IMR-90 (cell line): ENCODE measurements at regions not wholly inside any gene's neighbourhood (a gene's known extent, or its start where the extent isn't known, plus 50 kb on each side); places are given as distances from the start of the nearest gene placed in this dataset.

ENCODE experiments used
- ATAC-seq: fragments of 200-7000 bp; cut with Tn5 transposase; 2 replicates; pipeline ENCODE4 v1.9.1; 2020; ENCODE audit warnings: low read depth, mild to moderate bottlenecking, moderate library complexity
- BruUV-seq: library from RNA; stranded (reverse); fragments of 400-500 nt; replicated peaks from 2 replicates; lab custom pipeline; 2021; lab: Mats Ljungman, UMichigan
- CTCF ChIA-PET: fragments of 300-600 bp; formaldehyde crosslinking; extraction: SDS; loops from one replicate; lab custom pipeline; 2021; ENCODE audit warnings: antibody characterized with exemption; lab: Yijun Ruan, JAX
- POLR2A ChIA-PET: fragments of 300-600 bp; sonication (Branson Sonifier 250); formaldehyde crosslinking; loops from one replicate; lab custom pipeline; 2022; ENCODE audit warnings: antibody characterized with exemption; ENCODE audit not compliant: unreplicated experiment; lab: Charles Lee
- DNase-seq: peaks from one replicate; pipeline ENCODE4 v3.0.0; 2013
- H2AFZ ChIP-seq: replicated peaks from 2 replicates; pipeline ENCODE3; 2013; ENCODE audit warnings: low read length, mild to moderate bottlenecking; ENCODE audit not compliant: poor library complexity
- H2AK5ac ChIP-seq: 2 replicates; pipeline ENCODE4 v1.6.1; 2013; ENCODE audit warnings: low read depth, low read length, inconsistent platforms
- H2AK9ac ChIP-seq: replicated peaks from 2 replicates; pipeline ENCODE3; 2013; ENCODE audit warnings: mild to moderate bottlenecking, low read depth, low read length, moderate library complexity; ENCODE audit not compliant: poor library complexity
- H2BK120ac ChIP-seq: 2 replicates; pipeline ENCODE4 v1.6.1; 2013; ENCODE audit warnings: low read depth, low read length, inconsistent platforms
- H2BK15ac ChIP-seq: 3 replicates; pipeline ENCODE4 v1.6.1; 2013; ENCODE audit warnings: low read depth, low read length, inconsistent platforms
- H2BK20ac ChIP-seq: 2 replicates; pipeline ENCODE4 v1.6.1; 2013; ENCODE audit warnings: low read depth, mild to moderate bottlenecking, inconsistent platforms, low read length, moderate library complexity
- H2BK5ac ChIP-seq: 2 replicates; pipeline ENCODE4 v1.6.1; 2013; ENCODE audit warnings: mild to moderate bottlenecking, low read depth, low read length, inconsistent platforms; ENCODE audit not compliant: poor library complexity, severe bottlenecking
- H3K14ac ChIP-seq: replicated peaks from 2 replicates; pipeline ENCODE4 v1.6.1; 2013; ENCODE audit warnings: low read depth, low read length, inconsistent platforms
- H3K18ac ChIP-seq: 2 replicates; pipeline ENCODE4 v1.6.1; 2013; ENCODE audit warnings: low read depth, low read length, control low read depth
- H3K23ac ChIP-seq: 2 replicates; pipeline ENCODE4 v1.6.1; 2013; ENCODE audit warnings: low read depth, low read length, inconsistent platforms
- H3K27ac ChIP-seq: 2 replicates; pipeline ENCODE4 v1.5.1; 2013; ENCODE audit warnings: mild to moderate bottlenecking, control low read depth, low read length; ENCODE audit not compliant: insufficient read depth
- H3K27me3 ChIP-seq: 2 replicates; pipeline ENCODE4 v1.6.1; 2013; ENCODE audit warnings: low read length; ENCODE audit not compliant: control insufficient read depth, insufficient read depth
- H3K36me3 ChIP-seq: 2 replicates; pipeline ENCODE4 v1.6.1; 2013; ENCODE audit warnings: low read length, mixed read lengths; ENCODE audit not compliant: control insufficient read depth, insufficient read depth
- H3K4ac ChIP-seq: 2 replicates; pipeline ENCODE4 v1.6.1; 2013; ENCODE audit warnings: low read depth, low read length, inconsistent platforms
- H3K4me1 ChIP-seq: 2 replicates; pipeline ENCODE4 v1.6.1; 2013; ENCODE audit warnings: low read length, mixed read lengths; ENCODE audit not compliant: control insufficient read depth, insufficient read depth
- H3K4me2 ChIP-seq: 2 replicates; pipeline ENCODE4 v1.6.1; 2013; ENCODE audit warnings: low read depth, mild to moderate bottlenecking, control low read depth, low read length, moderate library complexity
- H3K4me3 ChIP-seq: 2 replicates; pipeline ENCODE4 v1.5.1; 2013; ENCODE audit warnings: low read depth, mild to moderate bottlenecking, control low read depth, low read length, moderate library complexity; ENCODE audit not compliant: insufficient read depth
- H3K56ac ChIP-seq: 2 replicates; pipeline ENCODE4 v1.6.1; 2013; ENCODE audit warnings: low read length, inconsistent platforms; ENCODE audit not compliant: insufficient read depth; ENCODE audit errors: extremely low read depth
- H3K79me1 ChIP-seq, 2 experiments: 2 replicates each; pipeline ENCODE4 v1.6.1; 2013; ENCODE audit warnings: low read length in 2 of 2, inconsistent platforms in 1 of 2, low read depth in 1 of 2
- H3K9ac ChIP-seq: 2 replicates; pipeline ENCODE4 v1.6.1; 2013; ENCODE audit warnings: low read depth, low read length, control low read depth
- H3K9me1 ChIP-seq: 2 replicates; pipeline ENCODE4 v1.6.1; 2013; ENCODE audit warnings: low read length, inconsistent platforms; ENCODE audit not compliant: insufficient read depth
- H3K9me3 ChIP-seq: 2 replicates; pipeline ENCODE4 v1.6.1; 2013; ENCODE audit warnings: low read length; ENCODE audit not compliant: control insufficient read depth, insufficient read depth
- H4K20me1 ChIP-seq: 2 replicates; pipeline ENCODE4 v1.6.1; 2013; ENCODE audit warnings: low read length, inconsistent platforms; ENCODE audit not compliant: insufficient read depth
- H4K5ac ChIP-seq: 2 replicates; pipeline ENCODE4 v1.6.1; 2013; ENCODE audit warnings: mild to moderate bottlenecking, low read depth, low read length, control low read depth
- H4K8ac ChIP-seq, 2 experiments: 2 replicates each; pipeline ENCODE4 v1.6.1; 2013; ENCODE audit warnings: low read depth in 2 of 2, low read length in 2 of 2, control low read depth in 1 of 2, inconsistent platforms in 1 of 2
- H4K91ac ChIP-seq: 2 replicates; pipeline ENCODE4 v1.6.1; 2013; ENCODE audit warnings: low read depth, low read length, inconsistent platforms; ENCODE audit not compliant: insufficient read depth
- BHLHE40 ChIP-seq: fragments of 150-350 bp; IDR thresholded peaks from 2 replicates; pipeline ENCODE4 v1.6.1; 2016; ENCODE audit warnings: mild to moderate bottlenecking, low read depth, low read length
- CEBPB ChIP-seq: IDR thresholded peaks from 2 replicates; pipeline ENCODE4 v1.6.1; 2012; ENCODE audit warnings: low read depth, low read length, improper control_type of control experiment
- CHD1 ChIP-seq: IDR thresholded peaks from 2 replicates; pipeline ENCODE4 v1.6.1; 2012; ENCODE audit warnings: low read depth, low read length, improper control_type of control experiment
- CTCF ChIP-seq: conservative IDR thresholded peaks from 2 replicates; pipeline ENCODE4 v1.5.1; 2012; ENCODE audit warnings: mild to moderate bottlenecking, low read depth, low read length, improper control_type of control experiment
- FOS ChIP-seq: fragments of 150-350 bp; IDR thresholded peaks from 2 replicates; pipeline ENCODE4 v1.6.1; 2016; ENCODE audit warnings: low read depth, low read length
- MAFK ChIP-seq: IDR thresholded peaks from 2 replicates; pipeline ENCODE4 v1.6.1; 2012; ENCODE audit warnings: low read depth, low read length, improper control_type of control experiment
- MAZ ChIP-seq: IDR thresholded peaks from 2 replicates; pipeline ENCODE4 v1.6.1; 2012; ENCODE audit warnings: low read depth, mild to moderate bottlenecking, low read length, improper control_type of control experiment, moderate library complexity, borderline replicate concordance
- MXI1 ChIP-seq: IDR thresholded peaks from 2 replicates; pipeline ENCODE4 v1.6.1; 2012; ENCODE audit warnings: low read depth, mild to moderate bottlenecking, low read length, moderate library complexity, borderline replicate concordance
- NFE2L2 ChIP-seq: fragments of 150-350 bp; IDR thresholded peaks from 2 replicates; pipeline ENCODE4 v1.6.1; 2016; ENCODE audit warnings: low read depth, mild to moderate bottlenecking, low read length
- POLR2A ChIP-seq: IDR thresholded peaks from 2 replicates; pipeline ENCODE4 v1.6.1; 2012; ENCODE audit warnings: mild to moderate bottlenecking, low read depth, low read length
- RCOR1 ChIP-seq: IDR thresholded peaks from 2 replicates; pipeline ENCODE4 v1.6.1; 2012; ENCODE audit warnings: mild to moderate bottlenecking, low read length, improper control_type of control experiment; ENCODE audit not compliant: insufficient replicate concordance
- RFX5 ChIP-seq: IDR thresholded peaks from 2 replicates; pipeline ENCODE4 v1.8.0; 2012; ENCODE audit warnings: low read depth, mild to moderate bottlenecking, low read length, moderate library complexity
- SMC3 ChIP-seq: fragments of 150-350 bp; IDR thresholded peaks from 2 replicates; pipeline ENCODE4 v1.6.1; 2016; ENCODE audit warnings: low read depth, mild to moderate bottlenecking, antibody characterized with exemption, low read length, moderate library complexity
- USF2 ChIP-seq: fragments of 150-350 bp; IDR thresholded peaks from 2 replicates; pipeline ENCODE4 v1.6.1; 2017; ENCODE audit warnings: mild to moderate bottlenecking, antibody characterized with exemption, low read length, low read depth
- WGBS, 2 experiments: methylation state at CpG; one replicate each; pipeline versions ENCODE4 v1.1.5 to v1.1.7; 2013; ENCODE audit warnings: missing lambda C conversion rate in 2 of 2; ENCODE audit not compliant: insufficient read length in 1 of 2; ENCODE audit errors: extremely low coverage in 2 of 2; 5-methylcytosine and 5-hydroxymethylcytosine counted together
- dilution Hi-C: fragments of 300-500 bp; cut with HindIII; formaldehyde crosslinking; loops from one replicate; pipeline ENCODE4 v1.14.3; 2018; ENCODE audit warnings: low sequenced_read_pairs; ENCODE audit not compliant: unreplicated experiment
- in situ Hi-C: fragments of 300-500 bp; cut with MboI; formaldehyde crosslinking; loops from 3 replicates; pipeline ENCODE4 v1.14.3; 2019; ENCODE audit warnings: low sequenced_read_pairs, inconsistent platforms, mixed read lengths
- intact Hi-C: fragments of 100-400 bp; cut with micrococcal nuclease; formaldehyde crosslinking; loops from 2 replicates; pipeline ENCODE4 v1.10.0; 2022
- TF ChIP-seq, protein P1 (sequence below): fragments of 150-350 bp; IDR thresholded peaks from 2 replicates; pipeline ENCODE4 v1.6.1; 2016; ENCODE audit warnings: low read depth, mild to moderate bottlenecking, low read length, moderate library complexity, borderline replicate concordance

- H3K27me3 ChIP-seq = peaks cover 11% of the 10 kb centered on the region
- in situ Hi-C loops = no loop called here
- no peaks in the 10 kb centered on the region for H3K4me1 ChIP-seq
- H4K8ac ChIP-seq = no peak overlapping the region
- H3K79me1 ChIP-seq = no peaks in the 10 kb centered on the region
- no peak overlapping the region for H3K56ac ChIP-seq
- CTCF ChIA-PET = interaction anchor here (0.8 kb wide), 2 partner anchors 180 to 311 kb away, joined by 3 read pairs; no protein-coding TSS in a partner anchor
- H3K27ac ChIP-seq = no peak overlapping the region
- ATAC-seq = no peak
- no peaks in the 10 kb centered on the region for H3K9me1 ChIP-seq
- intact Hi-C loops = no loop called here
- H3K36me3 ChIP-seq = no peaks in the 10 kb centered on the region
- H3K23ac ChIP-seq = no peak overlapping the region
- no peak overlapping the region for H4K91ac ChIP-seq
- H4K20me1 ChIP-seq = no peaks in the 10 kb centered on the region
- no peak overlapping the region for H3K4ac ChIP-seq
- no peak overlapping the region for H2AK5ac ChIP-seq
- no peak overlapping the region for H2BK120ac ChIP-seq
- no peak for DNase-seq
- H2BK20ac ChIP-seq = no peak overlapping the region
- TF ChIP-seq USF2 (no peak), MAFK (no peak), MXI1 (no peak), CTCF (no peak), RFX5 (no peak), POLR2A (no peak), NFE2L2 (no peak), MAZ (no peak), CHD1 (no peak), BHLHE40 (no peak), FOS (no peak), CEBPB (no peak), RCOR1 (no peak), SMC3 (no peak)
- TF ChIP-seq, protein P1, sequence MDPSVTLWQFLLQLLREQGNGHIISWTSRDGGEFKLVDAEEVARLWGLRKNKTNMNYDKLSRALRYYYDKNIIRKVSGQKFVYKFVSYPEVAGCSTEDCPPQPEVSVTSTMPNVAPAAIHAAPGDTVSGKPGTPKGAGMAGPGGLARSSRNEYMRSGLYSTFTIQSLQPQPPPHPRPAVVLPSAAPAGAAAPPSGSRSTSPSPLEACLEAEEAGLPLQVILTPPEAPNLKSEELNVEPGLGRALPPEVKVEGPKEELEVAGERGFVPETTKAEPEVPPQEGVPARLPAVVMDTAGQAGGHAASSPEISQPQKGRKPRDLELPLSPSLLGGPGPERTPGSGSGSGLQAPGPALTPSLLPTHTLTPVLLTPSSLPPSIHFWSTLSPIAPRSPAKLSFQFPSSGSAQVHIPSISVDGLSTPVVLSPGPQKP = no peak
- dilution Hi-C loops = no loop called here
- no peak overlapping the region for H2BK5ac ChIP-seq
- H3K4me3 ChIP-seq = no peak overlapping the region
- H3K9ac ChIP-seq = no peak overlapping the region
- no peak overlapping the region for H3K18ac ChIP-seq
- H2BK15ac ChIP-seq = no peak overlapping the region
- no peaks in the 10 kb centered on the region for H3K9me3 ChIP-seq
- BruUV-seq = no TSS peak
- POLR2A ChIA-PET = no interaction called here
- WGBS, 2 experiments = no CpG with 5 or more reads among the region's 4 CpGs
- no peak overlapping the region for H3K4me2 ChIP-seq
- H2AK9ac ChIP-seq = no peak overlapping the region
- no peak overlapping the region for H3K14ac ChIP-seq
- no peak overlapping the region for H4K5ac ChIP-seq
- H2AFZ ChIP-seq = no peak overlapping the region
These were observed 221.1 kb downstream of the ENC1 start for GRCh38 chr5:74419468-74419867.
